ENCODE measurements at regions not wholly inside any gene's neighbourhood (a gene's known extent, or its start where the extent isn't known, plus 50 kb on each side); places are given as distances from the start of the nearest gene placed in this dataset.
"Not testable (repeated sequence)": the region's sequence is repeated elsewhere in the genome, so short reads cannot be mapped to it uniquely, and the experiment has no call there.

GRCh38 chr6:21333715-21334114 lies 259.8 kb upstream of the SOX4 start:
- no peak for DNase-seq

- no peak for DNase-seq
These were observed 258.9 kb upstream of the SOX4 start for GRCh38 chr6:21334651-21335050.

GRCh38 chr6:21335591-21335990 lies 258.0 kb upstream of the SOX4 start:
- DNase-seq, result no peak

- no peak for DNase-seq
These were observed 256.3 kb upstream of the SOX4 start for GRCh38 chr6:21337263-21337662.

- no peak for DNase-seq
These were observed 253.0 kb upstream of the SOX4 start for GRCh38 chr6:21340573-21340972.

- DNase-seq, result no peak
These were observed 251.6 kb upstream of the SOX4 start for GRCh38 chr6:21341910-21342309.

- no peak for DNase-seq
These were observed 251.1 kb upstream of the SOX4 start for GRCh38 chr6:21342501-21342900.

GRCh38 chr6:21345704-21346103 lies 247.8 kb upstream of the SOX4 start:
- DNase-seq, result not testable (repeated sequence)

GRCh38 chr6:21348146-21348503 lies 245.4 kb upstream of the SOX4 start:
- no peak for DNase-seq

- peak in 2 of 58 donors; percentile 0 to 9 for DNase-seq
These were observed 244.9 kb upstream of the SOX4 start for GRCh38 chr6:21348504-21349195.

- DNase-seq, result no peak
These were observed 243.7 kb upstream of the SOX4 start for GRCh38 chr6:21349834-21350233.

GRCh38 chr6:21350926-21351325 lies 242.6 kb upstream of the SOX4 start:
- DNase-seq, result no peak

- DNase-seq, result no peak
These were observed 241.4 kb upstream of the SOX4 start for GRCh38 chr6:21352131-21352530.

GRCh38 chr6:21354805-21355238 lies 238.7 kb upstream of the SOX4 start:
- DNase-seq, result no peak

GRCh38 chr6:21355638-21356037 lies 237.9 kb upstream of the SOX4 start:
- DNase-seq, result no peak

GRCh38 chr6:21357262-21357661 lies 236.3 kb upstream of the SOX4 start:
- no peak for DNase-seq

GRCh38 chr6:21359926-21360325 lies 233.6 kb upstream of the SOX4 start:
- DNase-seq, result no peak

GRCh38 chr6:21360336-21360735 lies 233.2 kb upstream of the SOX4 start:
- DNase-seq, result no peak

- DNase-seq, result no peak
These were observed 226.4 kb upstream of the SOX4 start for GRCh38 chr6:21367148-21367547.

- DNase-seq, result no peak
These were observed 225.8 kb upstream of the SOX4 start for GRCh38 chr6:21367649-21368154.

GRCh38 chr6:21371061-21371460 lies 222.5 kb upstream of the SOX4 start:
- no peak for DNase-seq

GRCh38 chr6:21371676-21372171 lies 221.8 kb upstream of the SOX4 start:
- DNase-seq, result no peak

Measured in anterior cingulate cortex (tissue), 58 donors.